ENCODE measurements at regions not wholly inside any gene's neighbourhood (a gene's known extent, or its start where the extent isn't known, plus 50 kb on each side); places are given as distances from the start of the nearest gene placed in this dataset.

DNA sequence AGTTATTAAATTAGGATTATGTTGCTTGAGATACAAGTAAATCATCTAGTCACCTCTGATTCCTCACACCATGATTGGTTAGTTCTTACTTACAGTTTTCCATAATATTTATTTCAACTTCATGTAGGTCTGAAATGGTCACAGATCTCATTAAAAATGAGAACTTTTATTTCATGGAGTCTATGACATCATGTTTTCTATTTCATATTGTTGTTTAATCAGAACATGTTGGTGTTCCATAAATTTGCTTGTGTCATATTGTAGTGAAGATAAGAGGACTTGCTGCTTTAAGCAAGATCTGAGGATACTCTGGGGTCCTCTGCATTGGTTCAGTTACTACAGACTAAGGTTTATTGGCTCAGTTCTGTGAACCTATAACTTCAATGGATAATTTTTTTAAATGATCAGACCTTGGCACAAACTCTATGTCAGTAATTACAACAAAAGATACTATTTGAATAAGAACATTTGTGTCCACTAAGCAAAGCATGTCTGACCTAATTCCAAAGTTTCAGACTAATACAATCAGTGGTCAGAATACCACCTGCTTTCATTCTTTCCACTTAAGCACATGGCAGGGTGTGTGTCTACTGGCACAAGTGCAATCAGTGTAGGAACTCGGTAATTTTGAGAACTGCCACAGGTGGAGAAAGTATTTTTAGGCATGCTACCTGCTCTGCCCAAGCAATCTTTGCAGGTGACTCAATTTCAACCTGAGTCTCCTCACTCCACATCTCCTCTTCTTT lies 68.5 kb downstream of the CCDC71L start:
- TF ChIP-seq CEBPB (IDR thresholded peaks at IDR 0.05) (no peak), NFIC (IDR thresholded peaks at IDR 0.05) (no peak), TAF1 (IDR thresholded peaks at IDR 0.05; ENCODE audit: low read depth) (no peak), TCF12 (IDR thresholded peaks at IDR 0.05; ENCODE audit: low read depth) (no peak), RAD21 (IDR thresholded peaks at IDR 0.05; ENCODE audit: low read depth) (no peak), EP300 (IDR thresholded peaks at IDR 0.05; ENCODE audit: borderline replicate concordance) (no peak), ZBTB7A (IDR thresholded peaks at IDR 0.05; ENCODE audit: low read depth) (no peak), CREB1 (IDR thresholded peaks at IDR 0.05; ENCODE audit: low read depth) (no peak), EGR1 (IDR thresholded peaks at IDR 0.05) (no peak)
- TF ChIP-seq, protein P1, sequence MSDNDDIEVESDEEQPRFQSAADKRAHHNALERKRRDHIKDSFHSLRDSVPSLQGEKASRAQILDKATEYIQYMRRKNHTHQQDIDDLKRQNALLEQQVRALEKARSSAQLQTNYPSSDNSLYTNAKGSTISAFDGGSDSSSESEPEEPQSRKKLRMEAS (IDR thresholded peaks at IDR 0.05), result no peak
- TF ChIP-seq, protein P2, sequence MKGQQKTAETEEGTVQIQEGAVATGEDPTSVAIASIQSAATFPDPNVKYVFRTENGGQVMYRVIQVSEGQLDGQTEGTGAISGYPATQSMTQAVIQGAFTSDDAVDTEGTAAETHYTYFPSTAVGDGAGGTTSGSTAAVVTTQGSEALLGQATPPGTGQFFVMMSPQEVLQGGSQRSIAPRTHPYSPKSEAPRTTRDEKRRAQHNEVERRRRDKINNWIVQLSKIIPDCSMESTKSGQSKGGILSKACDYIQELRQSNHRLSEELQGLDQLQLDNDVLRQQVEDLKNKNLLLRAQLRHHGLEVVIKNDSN (IDR thresholded peaks at IDR 0.05), result no peak
- TF ChIP-seq, protein P3, sequence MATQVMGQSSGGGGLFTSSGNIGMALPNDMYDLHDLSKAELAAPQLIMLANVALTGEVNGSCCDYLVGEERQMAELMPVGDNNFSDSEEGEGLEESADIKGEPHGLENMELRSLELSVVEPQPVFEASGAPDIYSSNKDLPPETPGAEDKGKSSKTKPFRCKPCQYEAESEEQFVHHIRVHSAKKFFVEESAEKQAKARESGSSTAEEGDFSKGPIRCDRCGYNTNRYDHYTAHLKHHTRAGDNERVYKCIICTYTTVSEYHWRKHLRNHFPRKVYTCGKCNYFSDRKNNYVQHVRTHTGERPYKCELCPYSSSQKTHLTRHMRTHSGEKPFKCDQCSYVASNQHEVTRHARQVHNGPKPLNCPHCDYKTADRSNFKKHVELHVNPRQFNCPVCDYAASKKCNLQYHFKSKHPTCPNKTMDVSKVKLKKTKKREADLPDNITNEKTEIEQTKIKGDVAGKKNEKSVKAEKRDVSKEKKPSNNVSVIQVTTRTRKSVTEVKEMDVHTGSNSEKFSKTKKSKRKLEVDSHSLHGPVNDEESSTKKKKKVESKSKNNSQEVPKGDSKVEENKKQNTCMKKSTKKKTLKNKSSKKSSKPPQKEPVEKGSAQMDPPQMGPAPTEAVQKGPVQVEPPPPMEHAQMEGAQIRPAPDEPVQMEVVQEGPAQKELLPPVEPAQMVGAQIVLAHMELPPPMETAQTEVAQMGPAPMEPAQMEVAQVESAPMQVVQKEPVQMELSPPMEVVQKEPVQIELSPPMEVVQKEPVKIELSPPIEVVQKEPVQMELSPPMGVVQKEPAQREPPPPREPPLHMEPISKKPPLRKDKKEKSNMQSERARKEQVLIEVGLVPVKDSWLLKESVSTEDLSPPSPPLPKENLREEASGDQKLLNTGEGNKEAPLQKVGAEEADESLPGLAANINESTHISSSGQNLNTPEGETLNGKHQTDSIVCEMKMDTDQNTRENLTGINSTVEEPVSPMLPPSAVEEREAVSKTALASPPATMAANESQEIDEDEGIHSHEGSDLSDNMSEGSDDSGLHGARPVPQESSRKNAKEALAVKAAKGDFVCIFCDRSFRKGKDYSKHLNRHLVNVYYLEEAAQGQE (IDR thresholded peaks at IDR 0.05; ENCODE audit: low read depth), result no peak
